Hematopoietic multipotent progenitor cell treated with erythropoietin and hydrocortisone succinate and interleukin-3 and kit ligand, for 6 days (in vitro differentiated cells): ENCODE measurements at regions not wholly inside any gene's neighbourhood (a gene's known extent, or its start where the extent isn't known, plus 50 kb on each side); places are given as distances from the start of the nearest gene placed in this dataset.
"Not testable (repeated sequence)": the region's sequence is repeated elsewhere in the genome, so short reads cannot be mapped to it uniquely, and the experiment has no call there.

ENCODE experiments used
- DNase-seq: peaks from one replicate; pipeline ENCODE4 v3.0.0-alpha.2; 2015

- no peak for DNase-seq
These were observed 150.2 kb upstream of the TMPRSS15 start for GRCh38 chr21:18553786-18554185.

GRCh38 chr21:18567770-18568169 is 164.2 kb upstream of the TMPRSS15 start:
- not testable (repeated sequence) for DNase-seq

- DNase-seq = no peak
These were observed 184.5 kb upstream of the TMPRSS15 start for GRCh38 chr21:18588001-18588662.

- DNase-seq = no peak
These were observed 197.6 kb upstream of the TMPRSS15 start for GRCh38 chr21:18601146-18601545.

GRCh38 chr21:18602711-18603110 is 199.1 kb upstream of the TMPRSS15 start:
- no peak for DNase-seq

- no peak for DNase-seq
These were observed 199.7 kb upstream of the TMPRSS15 start for GRCh38 chr21:18603261-18603660.

- DNase-seq = no peak
These were observed 200.4 kb upstream of the TMPRSS15 start for GRCh38 chr21:18603980-18604379.

GRCh38 chr21:18608226-18608625 is 204.6 kb upstream of the TMPRSS15 start:
- no peak for DNase-seq

- DNase-seq = no peak
These were observed 210.7 kb upstream of the TMPRSS15 start for GRCh38 chr21:18614303-18614702.

GRCh38 chr21:18617291-18617690 is 213.7 kb upstream of the TMPRSS15 start:
- no peak for DNase-seq

GRCh38 chr21:18620436-18620835 is 216.9 kb upstream of the TMPRSS15 start:
- DNase-seq = no peak

- no peak for DNase-seq
These were observed 218.8 kb upstream of the TMPRSS15 start for GRCh38 chr21:18622383-18622782.

GRCh38 chr21:18630446-18630845 is 226.9 kb upstream of the TMPRSS15 start:
- no peak for DNase-seq

- no peak for DNase-seq
These were observed 233.3 kb upstream of the TMPRSS15 start for GRCh38 chr21:18636897-18637296.

- no peak for DNase-seq
These were observed 242.5 kb upstream of the TMPRSS15 start for GRCh38 chr21:18646116-18646515.

GRCh38 chr21:18655931-18656330 is 252.3 kb upstream of the TMPRSS15 start:
- DNase-seq = no peak

GRCh38 chr21:18661842-18662241 is 258.3 kb upstream of the TMPRSS15 start:
- no peak for DNase-seq

- no peak for DNase-seq
These were observed 260.1 kb upstream of the TMPRSS15 start for GRCh38 chr21:18663663-18664062.

GRCh38 chr21:18666725-18667124 is 263.1 kb upstream of the TMPRSS15 start:
- DNase-seq = no peak

- DNase-seq = no peak
These were observed 270.2 kb upstream of the TMPRSS15 start for GRCh38 chr21:18673789-18674188.

- no peak for DNase-seq
These were observed 274.0 kb upstream of the TMPRSS15 start for GRCh38 chr21:18677632-18678031.

- no peak for DNase-seq
These were observed 302.4 kb upstream of the TMPRSS15 start for GRCh38 chr21:18705971-18706370.

- DNase-seq = no peak
These were observed 308.1 kb upstream of the TMPRSS15 start for GRCh38 chr21:18711662-18712061.

- no peak for DNase-seq
These were observed 312.0 kb upstream of the TMPRSS15 start for GRCh38 chr21:18715606-18716005.

GRCh38 chr21:18716578-18717138 is 313.1 kb upstream of the TMPRSS15 start:
- no peak for DNase-seq
